SKM-1 treated with dmso at 0.1 percent for 144 hours (cell line): ENCODE measurements at regions not wholly inside any gene's neighbourhood (a gene's known extent, or its start where the extent isn't known, plus 50 kb on each side); places are given as distances from the start of the nearest gene placed in this dataset.

Experiments
- DNase-seq: peaks from one replicate; lab custom pipeline; 2025; ENCODE audit not compliant: unreplicated experiment; lab: John Stamatoyannopoulos, UW

DNA sequence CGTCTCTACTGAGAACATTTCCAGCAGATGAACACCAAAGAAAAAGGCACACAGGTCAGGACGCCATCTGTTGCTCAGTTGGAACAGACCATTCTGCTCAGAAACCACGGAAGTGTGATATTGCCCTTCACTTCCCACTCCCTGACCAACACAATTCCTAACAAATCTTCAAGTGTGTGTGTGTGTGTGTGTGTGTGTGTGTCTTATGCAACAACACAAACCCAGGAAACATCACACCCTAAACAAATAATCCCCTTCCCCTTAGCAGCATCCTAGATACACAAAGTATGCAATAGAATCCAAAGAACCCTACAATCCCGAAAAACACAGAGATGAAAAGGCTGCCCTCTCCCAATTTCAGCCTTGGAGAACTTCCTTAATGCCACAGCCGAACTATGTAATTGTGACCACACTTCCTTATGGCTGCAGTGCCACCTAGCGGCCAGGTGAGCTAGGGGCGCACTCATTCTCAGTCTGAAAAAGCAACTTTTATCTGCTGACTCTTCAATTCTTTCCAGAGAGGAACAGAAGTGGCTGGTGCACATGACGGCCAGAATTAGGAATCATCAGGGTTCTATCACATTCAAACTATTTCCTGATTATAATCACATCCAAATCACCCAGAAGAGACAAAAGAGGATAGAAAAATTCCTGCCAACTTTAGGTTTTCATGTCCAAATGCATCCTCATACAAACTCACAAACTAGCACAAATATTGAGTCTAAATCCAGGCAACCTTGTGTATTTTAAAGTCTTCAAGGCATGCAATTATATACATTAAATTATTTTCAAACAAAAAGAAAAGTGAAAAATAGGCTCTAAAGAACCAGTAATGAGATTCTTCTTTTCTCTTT lies 164.9 kb downstream of the DHX15 start:
- peak; percentile 52 for DNase-seq

DNA sequence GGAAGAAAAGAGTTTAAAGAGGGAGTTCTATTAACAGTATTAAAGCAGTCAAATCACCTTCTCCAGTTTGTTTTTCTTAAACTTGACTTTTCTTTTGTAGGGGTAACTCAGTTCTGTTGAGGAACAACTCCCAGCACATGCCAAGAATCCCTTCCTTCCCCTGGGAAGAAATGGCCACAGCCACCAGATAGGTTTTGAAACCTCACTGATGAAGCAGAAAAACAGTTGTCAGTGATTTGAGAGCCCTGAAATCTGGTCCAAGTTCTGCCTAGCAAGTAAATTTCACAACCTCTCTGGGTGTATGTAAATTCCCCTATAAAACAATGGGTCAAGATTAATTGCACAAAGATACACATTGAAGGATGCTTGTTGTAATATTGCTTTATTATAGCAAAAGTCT lies 167.1 kb downstream of the DHX15 start:
- DNase-seq: no peak

DNA sequence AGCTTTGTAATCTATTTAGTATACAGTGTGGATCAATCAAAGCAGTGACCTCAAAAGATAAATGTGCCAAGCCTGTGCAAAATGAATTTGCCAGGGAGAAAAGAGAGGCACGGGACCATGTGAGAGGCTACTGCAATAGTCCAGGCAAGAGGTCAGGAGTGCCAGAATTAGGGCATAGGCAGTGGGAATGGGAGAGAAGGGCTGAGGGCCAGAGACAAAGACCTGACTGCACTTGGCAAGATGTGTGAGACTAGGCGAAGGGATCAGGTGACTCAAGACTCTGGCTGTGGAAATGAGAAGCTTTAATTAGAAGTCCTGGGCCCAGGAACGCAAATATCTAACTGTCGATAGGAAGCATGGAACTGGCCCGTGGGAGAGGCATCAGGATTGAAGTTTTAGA lies 168.1 kb downstream of the DHX15 start:
- no peak for DNase-seq

DNA sequence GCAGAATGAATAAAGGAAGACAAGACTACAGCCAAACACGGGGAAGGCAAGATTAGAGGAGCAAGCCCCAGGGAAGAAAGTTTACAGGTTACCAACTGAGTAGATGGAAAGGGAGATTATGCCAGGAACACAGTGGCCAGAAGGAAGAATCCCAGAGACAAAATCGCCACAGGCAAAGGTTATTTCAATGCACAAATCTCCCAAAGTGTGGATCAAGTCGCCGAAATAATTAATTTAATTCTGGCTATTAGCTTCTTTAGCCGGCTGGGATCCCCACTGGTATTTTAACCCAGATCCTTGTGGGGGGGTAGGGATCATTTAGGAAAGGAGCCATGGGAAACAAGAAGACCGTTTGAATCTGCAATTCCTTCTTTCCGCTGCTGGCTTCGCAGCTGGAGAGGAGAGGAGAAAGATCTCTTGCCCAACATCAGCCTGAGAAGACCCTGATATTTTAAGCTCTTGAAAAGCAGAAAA lies 171.0 kb downstream of the DHX15 start:
- DNase-seq: no peak

DNA sequence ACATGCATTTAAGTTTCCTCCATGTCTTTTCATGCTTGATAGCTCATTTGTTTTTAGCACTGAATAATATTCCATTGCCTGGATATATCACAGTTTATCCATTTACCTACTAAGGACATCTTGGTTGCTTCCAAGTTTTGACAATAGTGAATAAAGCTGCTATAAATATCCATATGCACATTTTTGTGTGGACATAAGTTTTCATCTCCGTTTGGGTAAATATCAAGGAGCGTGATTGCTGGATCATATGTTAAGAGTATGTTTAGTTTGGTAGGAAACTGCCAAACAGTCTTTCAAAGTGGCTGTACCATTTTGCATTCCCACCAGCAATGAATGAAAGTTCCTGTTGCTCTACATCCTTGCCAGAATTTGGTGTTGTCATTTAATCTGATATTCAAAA lies 172.5 kb downstream of the DHX15 start:
- DNase-seq: no peak

DNA sequence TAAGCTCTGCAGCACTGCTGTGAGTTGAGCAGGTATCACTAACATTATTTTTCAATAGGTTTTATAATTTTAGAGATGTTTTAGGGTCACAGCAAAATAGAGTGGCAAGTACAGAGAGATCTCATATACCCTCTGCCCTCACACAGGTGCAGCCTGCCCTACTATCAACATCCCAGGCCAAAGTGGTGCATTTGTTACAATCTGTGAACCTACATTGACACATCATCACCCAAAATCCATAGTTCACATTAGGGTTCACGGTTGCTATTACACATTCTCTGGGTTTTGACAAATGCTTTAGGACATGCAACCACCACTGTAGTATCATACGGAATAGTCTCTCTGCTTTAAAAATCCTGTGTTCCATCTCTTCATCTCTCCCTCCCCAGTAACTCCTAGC lies 173.1 kb downstream of the DHX15 start:
- no peak for DNase-seq

DNA sequence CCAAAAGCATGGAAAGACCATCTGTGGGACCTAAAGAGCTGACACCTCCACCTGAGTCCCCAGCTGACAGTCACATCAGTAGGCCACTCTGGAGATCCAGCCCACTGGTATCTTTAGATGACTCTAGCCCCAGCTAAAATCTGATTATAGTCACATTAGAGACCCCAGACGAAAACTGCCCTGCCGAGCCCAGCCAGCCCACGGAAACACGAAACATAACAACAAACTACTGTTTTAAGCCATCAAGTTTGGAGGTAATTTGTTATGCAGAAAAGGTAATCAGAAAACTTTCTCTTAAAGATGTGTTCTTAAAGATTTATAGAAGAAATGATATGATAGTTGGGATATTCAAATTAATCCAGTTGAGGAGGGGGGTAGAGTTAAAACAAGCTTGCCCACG lies 175.7 kb downstream of the DHX15 start:
- no peak for DNase-seq

DNA sequence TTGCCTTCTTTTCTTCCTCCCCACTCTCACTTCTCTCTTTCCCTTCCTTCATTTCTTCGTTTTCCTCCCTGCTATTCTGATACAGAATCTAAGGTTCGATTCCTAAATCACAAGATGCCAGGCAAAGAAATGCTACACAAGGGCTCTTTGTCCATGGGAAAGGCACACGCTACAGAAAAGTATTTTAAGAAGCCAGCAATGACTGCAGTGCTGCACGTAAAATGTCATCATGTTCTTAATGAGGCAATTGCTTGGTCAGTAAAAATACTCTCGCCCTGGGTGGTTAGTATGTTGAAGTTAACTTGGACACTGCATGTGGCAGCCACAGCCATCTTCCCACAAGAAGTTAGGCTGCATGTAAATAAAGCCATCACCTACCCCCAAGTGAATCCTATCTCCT lies 178.4 kb downstream of the DHX15 start:
- DNase-seq: no peak

DNA sequence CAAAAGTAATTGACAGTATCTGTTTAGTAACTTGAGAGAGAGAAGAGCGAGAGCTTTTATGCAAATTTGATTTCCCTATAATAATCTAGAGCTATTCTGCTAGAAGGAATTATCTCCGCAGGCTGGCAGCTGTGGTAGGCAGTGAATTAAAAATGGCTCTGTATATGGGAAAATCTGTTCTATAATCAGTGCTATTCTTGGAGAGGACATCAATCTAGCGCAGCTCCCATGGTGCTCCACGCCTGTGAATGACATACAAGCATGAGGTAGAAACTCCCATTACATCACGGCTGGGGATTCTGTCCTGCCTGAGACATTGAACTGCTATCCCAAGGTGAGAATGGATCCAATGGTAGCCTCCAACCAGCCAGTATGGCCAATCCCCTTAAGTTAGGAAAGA lies 179.0 kb downstream of the DHX15 start:
- no peak for DNase-seq

DNA sequence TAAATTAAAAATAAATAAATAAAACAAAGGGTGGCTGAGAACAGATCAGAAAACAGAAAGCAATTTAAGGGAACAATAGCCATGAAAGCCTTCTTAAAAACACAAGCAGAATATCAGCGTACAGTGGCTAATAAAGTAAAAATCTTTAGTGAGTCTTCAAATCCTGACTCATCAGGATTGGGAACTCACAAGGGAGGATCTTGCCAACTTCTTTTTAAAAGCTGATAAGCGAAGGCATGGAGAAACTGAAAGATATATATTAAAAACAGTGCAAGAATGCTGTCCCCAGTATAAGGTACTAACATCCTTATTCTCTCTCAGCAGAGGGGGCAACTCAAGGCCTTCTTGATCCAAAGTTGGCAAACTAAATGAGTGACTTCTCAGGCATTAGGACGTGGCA lies 180.1 kb downstream of the DHX15 start:
- no peak for DNase-seq

DNA sequence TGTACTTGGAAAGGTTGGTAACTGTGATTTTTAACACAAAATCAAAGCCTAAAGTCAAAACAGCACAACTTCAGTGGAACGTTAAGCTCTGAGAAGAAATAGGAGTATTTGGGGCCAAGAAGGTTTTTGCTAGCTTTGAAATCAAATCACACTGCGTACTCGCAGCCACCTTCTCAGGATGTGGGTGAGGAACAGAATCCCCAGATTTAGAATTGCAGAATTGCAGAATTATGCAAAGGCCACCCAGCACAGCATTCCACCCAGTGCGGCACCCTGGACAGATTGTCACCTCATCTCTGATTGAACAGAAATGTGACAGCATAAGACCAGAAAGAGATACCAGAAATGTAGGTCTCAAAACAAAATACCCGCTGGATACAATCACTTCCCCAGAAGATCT lies 181.1 kb downstream of the DHX15 start:
- no peak for DNase-seq

DNA sequence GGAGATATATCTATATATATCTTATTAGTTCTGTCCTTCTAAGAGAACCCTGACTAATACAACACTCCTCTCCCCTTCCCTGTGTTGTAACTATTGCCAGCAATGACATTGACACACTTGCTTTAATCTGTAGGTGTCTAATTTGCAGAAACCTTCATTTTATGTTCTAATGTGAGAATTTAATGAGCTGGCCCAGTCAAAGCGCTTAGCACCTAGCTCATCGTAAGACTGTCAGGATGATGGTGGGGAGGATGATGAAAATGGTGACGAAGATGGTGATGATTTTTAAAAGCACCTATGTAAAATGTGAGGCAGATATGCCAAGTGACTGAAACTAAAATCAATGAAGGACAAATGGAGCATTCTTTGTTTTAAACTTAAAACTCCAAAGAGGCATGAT lies 183.8 kb downstream of the DHX15 start:
- no peak for DNase-seq

DNA sequence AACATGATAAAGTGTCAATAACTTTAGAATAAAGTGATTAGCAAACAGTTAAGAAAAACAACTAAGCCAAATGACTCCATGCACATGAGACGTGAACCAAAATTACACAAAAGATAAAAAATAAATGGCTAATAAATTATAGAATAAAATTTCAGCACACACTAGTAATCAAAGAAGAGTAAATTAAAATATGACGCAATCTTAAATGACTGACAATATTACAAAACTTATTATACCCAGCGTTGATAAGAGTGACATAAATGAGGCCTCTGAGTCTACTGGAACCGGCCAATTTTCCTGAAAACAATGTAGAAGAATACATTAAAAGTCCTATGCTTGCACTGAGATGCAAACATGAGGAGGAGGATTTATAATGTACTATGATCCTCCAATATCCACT lies 187.4 kb downstream of the DHX15 start:
- no peak for DNase-seq

DNA sequence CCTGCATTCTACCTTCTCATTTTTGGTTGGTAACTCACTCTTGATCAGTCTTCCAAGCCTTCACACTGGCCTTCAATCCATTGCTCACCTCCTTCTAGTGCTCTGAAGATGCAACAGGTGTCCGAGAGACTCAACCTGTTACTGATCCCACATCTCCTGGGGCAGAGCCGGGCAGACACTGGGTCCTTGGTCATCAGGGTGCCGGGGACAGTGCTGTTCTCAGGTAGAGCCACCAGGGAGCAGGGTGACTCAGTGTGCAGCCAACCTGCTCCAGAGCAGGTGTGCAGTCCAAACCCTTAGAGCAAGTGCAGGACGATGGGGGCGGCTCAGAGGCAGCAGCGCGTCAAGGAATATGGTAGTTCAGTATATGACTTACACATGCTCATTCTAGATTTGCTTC lies 188.4 kb downstream of the DHX15 start:
- no peak for DNase-seq

DNA sequence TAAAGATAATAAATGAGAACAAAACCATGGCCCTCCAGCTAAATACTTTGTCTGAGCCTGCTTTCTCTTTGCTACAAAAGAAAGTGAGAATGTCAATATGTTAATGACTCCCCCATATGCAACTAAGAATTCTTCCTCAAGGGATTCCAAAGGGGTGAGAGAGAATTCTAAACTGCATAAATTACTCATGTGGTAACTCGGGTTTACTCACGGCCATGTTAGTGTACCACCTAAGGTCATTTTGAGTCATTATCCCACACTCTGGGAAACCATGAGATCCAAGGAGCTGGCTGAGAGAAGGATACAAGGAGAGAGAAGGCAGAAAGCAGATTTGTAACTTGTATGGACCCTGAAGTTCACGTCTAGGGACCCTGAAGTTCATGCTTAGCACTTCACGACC lies 190.3 kb downstream of the DHX15 start:
- no peak for DNase-seq

DNA sequence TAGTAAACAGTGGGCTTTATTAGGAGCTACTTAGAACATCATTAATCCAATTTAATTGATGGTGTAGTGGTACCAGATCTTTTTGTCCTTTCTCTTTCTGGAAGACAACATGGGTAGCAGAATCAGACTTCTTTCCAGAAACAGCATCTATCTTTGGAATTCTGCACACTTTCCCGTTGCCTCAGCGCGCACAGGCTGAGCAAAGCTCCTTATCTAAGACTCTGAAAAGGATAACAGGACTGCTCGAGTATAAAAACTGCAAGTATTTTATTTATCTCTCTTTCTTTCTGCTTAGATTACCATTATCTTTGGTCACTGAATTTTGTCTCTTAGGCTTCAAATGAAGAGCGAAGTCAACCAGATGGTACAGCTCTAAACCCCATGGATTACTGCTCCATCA lies 191.7 kb downstream of the DHX15 start:
- no peak for DNase-seq

DNA sequence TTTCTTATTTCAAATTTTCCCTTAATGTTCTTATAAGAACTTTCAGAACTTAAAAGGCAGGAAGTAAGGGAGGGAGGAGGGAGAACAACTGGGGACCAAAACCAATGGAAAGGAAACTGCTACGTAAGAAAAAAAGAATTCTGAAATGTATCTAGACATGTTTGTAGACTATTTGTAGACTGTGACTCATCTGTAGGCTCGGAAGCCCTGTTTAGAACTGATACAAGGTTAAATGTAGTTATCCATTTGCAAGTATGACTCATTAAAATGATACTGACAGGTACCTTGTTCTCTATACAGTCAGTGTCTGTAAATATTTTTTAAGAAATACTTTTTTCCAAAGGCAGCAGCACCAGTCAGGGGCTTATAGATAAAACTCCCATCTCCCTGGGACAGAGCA lies 202.0 kb downstream of the DHX15 start:
- no peak for DNase-seq

DNA sequence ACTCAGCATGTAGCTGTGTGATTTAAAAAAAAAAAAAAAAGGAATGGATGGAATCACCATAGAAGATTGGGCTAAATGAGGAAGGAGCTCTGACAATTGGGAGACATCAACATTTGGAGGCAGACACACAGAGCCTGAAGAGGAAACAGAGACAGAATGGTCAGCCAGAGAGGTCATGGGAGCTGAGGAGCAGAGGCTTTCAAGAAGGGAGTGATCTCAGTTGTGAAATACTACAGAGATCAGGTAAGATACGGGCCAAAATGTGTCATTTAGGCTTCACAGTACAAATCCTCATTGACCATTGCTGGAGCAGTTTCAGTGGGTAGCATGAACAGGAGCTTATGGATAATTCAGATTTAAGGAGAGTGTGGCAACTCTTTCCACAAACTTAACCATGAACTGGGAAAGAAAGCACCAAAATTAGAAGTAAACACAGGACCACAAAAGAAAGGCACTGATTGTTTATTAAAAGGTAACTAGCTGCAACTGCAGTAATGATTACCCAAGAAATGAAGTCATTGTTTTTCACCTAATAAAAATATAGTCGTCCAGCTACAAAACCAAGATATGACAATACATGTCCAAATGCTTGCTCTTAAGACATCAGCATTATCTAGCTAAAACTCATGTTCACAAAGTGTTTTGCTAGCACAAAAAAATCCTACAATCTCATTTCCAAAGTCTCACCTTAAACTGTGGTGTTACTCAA lies 203.2 kb downstream of the DHX15 start:
- DNase-seq: no peak

DNA sequence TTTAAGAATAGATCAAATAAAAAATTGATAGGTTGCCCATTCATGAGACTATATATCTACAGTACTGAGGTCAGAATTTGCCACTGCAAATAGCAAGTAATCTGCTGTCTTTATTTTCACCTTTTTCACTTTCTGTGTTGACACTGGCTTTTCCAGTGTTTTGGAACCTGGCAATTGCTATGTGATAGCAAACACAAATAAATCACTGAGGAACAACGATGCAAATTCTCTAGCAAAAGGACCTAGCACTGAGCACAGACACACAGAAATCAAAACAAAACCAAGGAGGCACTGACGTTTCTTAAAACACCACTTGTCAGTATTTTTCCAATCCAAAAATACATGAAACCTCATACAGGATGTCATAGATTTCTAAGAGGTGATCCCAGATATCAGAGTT lies 210.7 kb downstream of the DHX15 start:
- DNase-seq: no peak

DNA sequence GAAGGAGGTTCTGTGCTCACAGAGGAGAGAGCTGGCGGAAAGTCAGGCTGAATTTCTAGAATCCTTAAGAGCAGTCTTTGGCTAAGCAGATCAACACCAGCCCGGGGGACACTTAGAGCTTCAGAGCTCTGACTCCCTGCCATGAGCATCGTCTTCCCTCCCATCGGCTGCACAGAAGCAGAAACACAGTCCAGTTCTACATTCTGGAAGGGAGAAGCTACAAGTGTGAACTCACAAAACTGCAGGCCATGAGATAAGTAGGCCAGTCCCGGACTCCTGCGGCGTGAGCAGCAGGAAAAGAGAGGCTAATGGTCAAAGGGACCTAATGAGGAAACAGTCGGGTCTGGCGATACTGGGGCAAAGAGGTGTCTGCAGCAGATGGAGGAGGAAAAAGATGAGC lies 211.5 kb downstream of the DHX15 start:
- DNase-seq: no peak

DNA sequence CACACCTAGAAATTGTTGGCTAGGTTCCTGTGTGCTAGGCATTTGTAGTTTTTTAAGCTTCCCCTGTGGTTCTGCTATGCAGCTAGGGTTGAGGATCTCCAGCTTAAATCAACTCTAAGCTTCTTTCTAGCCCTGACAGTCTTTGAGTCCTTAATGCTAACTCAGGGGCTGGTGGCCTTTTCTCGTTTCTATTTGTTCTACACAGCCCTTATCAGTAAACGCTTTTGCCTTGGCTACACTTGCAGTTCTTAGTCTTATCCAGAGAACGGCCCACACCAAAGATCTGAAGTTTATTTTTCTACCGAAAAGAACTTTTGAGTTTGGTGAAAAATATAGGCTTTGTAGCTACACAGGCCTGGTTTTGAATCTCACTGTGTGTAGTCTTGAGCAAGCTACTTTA lies 212.0 kb downstream of the DHX15 start:
- DNase-seq: no peak

DNA sequence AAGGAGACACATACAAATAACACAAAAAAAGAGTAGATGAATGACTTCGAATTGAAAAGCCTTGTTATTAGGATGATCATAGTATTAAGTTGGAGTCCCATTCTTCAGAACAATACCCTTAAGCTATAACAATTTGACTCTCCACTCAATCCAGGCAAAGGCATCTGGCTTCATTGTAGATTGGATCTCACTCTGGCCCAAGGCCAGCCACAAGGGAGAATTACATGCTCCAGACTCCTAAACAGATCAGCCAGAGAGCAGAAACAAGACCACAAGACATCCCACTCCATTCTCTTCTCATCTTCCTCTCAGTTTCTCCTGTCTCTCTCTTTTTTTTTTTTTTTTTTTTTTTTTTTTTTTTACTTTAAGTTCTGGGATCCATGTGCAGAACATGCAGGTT lies 213.9 kb downstream of the DHX15 start:
- no peak for DNase-seq
